OCI-LY7 (cell line): ENCODE measurements at regions not wholly inside any gene's neighbourhood (a gene's known extent, or its start where the extent isn't known, plus 50 kb on each side); places are given as distances from the start of the nearest gene placed in this dataset.

Experiments
- EZH2phosphoT487 ChIP-seq: fragments of 200-600 bp; sonication (generic); IDR thresholded peaks from 2 replicates; pipeline ENCODE4 v1.6.1; 2018; ENCODE audit warnings: low read depth, borderline replicate concordance, mild to moderate bottlenecking, mixed run types, antibody characterized with exemption, low read length, moderate library complexity, mixed read lengths
- TF ChIP-seq, protein P1 (sequence below): fragments of 200-600 bp; sonication (generic); conservative IDR thresholded peaks from 2 replicates; pipeline ENCODE4 v1.5.1; 2014; ENCODE audit warnings: mild to moderate bottlenecking, antibody characterized with exemption, low read length, moderate library complexity, mixed read lengths

DNA sequence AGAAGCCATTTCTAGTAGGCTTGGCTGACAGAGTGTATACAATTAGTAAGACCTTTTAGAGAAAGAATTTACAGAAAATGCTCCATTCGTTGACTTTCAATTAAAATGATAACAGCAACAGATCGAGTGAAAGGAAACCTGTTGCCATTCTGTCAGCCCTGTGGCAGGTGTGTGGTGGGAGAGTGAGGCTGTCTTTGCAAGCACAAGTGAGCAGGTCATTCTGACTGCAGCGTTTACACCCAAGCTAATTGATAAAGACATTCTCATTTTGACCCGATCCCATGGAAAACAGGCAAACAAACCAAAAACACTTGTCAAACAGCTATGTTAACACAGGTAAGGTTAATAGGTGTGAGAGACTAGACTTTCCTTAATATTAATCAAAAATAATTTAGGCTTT is 257.3 kb downstream of the PTBP2 start:
- TF ChIP-seq, protein P1, sequence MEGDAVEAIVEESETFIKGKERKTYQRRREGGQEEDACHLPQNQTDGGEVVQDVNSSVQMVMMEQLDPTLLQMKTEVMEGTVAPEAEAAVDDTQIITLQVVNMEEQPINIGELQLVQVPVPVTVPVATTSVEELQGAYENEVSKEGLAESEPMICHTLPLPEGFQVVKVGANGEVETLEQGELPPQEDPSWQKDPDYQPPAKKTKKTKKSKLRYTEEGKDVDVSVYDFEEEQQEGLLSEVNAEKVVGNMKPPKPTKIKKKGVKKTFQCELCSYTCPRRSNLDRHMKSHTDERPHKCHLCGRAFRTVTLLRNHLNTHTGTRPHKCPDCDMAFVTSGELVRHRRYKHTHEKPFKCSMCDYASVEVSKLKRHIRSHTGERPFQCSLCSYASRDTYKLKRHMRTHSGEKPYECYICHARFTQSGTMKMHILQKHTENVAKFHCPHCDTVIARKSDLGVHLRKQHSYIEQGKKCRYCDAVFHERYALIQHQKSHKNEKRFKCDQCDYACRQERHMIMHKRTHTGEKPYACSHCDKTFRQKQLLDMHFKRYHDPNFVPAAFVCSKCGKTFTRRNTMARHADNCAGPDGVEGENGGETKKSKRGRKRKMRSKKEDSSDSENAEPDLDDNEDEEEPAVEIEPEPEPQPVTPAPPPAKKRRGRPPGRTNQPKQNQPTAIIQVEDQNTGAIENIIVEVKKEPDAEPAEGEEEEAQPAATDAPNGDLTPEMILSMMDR, result no peak
- TF ChIP-seq EZH2phosphoT487, result no peak
